HEK293T (cell line): ENCODE measurements at regions not wholly inside any gene's neighbourhood (a gene's known extent, or its start where the extent isn't known, plus 50 kb on each side); places are given as distances from the start of the nearest gene placed in this dataset.

Experiments
- BHLHE40 ChIP-seq: fragments of 450-650 bp; IDR thresholded peaks from 2 replicates; pipeline ENCODE4 v1.6.1; 2016; ENCODE audit warnings: mild to moderate bottlenecking, moderate library complexity, borderline replicate concordance
- ELF4 ChIP-seq: fragments of 450-650 bp; IDR thresholded peaks from 2 replicates; pipeline ENCODE4 v1.6.1; 2017; ENCODE audit warnings: antibody characterized with exemption
- HDGF ChIP-seq: fragments of 450-650 bp; IDR thresholded peaks from 2 replicates; pipeline ENCODE4 v1.6.1; 2017; ENCODE audit warnings: antibody characterized with exemption, borderline replicate concordance
- SUZ12 ChIP-seq: fragments of 450-650 bp; IDR thresholded peaks from 2 replicates; pipeline ENCODE4 v1.6.1; 2016; ENCODE audit warnings: mild to moderate bottlenecking
- TARDBP ChIP-seq: fragments of 450-650 bp; IDR thresholded peaks from 2 replicates; pipeline ENCODE4 v1.6.1; 2016

- no peak for TF ChIP-seq HDGF
- no peak for TF ChIP-seq ELF4
- TF ChIP-seq BHLHE40 = no peak
- TF ChIP-seq TARDBP = no peak
- TF ChIP-seq SUZ12 = no peak
Observed at GRCh38 chr13:105491345-105491744, 1044.1 kb downstream of the EFNB2 start.
